SKM-1 (cell line): ENCODE measurements at regions not wholly inside any gene's neighbourhood (a gene's known extent, or its start where the extent isn't known, plus 50 kb on each side); places are given as distances from the start of the nearest gene placed in this dataset.
"Not testable (repeated sequence)": the region's sequence is repeated elsewhere in the genome, so short reads cannot be mapped to it uniquely, and the experiment has no call there.

Source experiments
- DNase-seq: peaks from one replicate; lab custom pipeline; 2025; ENCODE audit not compliant: unreplicated experiment; lab: John Stamatoyannopoulos, UW

- no peak for DNase-seq
These were observed 808.7 kb downstream of the XPNPEP1 start for GRCh38 chr10:109114579-109114978.

GRCh38 chr10:109106604-109107003 is 816.7 kb downstream of the XPNPEP1 start:
- DNase-seq: no peak

GRCh38 chr10:109105725-109106124 is 817.6 kb downstream of the XPNPEP1 start:
- no peak for DNase-seq

GRCh38 chr10:109104806-109105205 is 818.5 kb downstream of the XPNPEP1 start:
- no peak for DNase-seq

- no peak for DNase-seq
These were observed 820.0 kb downstream of the XPNPEP1 start for GRCh38 chr10:109103278-109103677.

- DNase-seq: no peak
These were observed 833.5 kb downstream of the XPNPEP1 start for GRCh38 chr10:109089779-109090178.

GRCh38 chr10:109071539-109071938 is 851.8 kb downstream of the XPNPEP1 start:
- DNase-seq: no peak

GRCh38 chr10:109070492-109070891 is 852.8 kb downstream of the XPNPEP1 start:
- no peak for DNase-seq

GRCh38 chr10:109067031-109067430 is 856.3 kb downstream of the XPNPEP1 start:
- no peak for DNase-seq

GRCh38 chr10:109065821-109066220 is 857.5 kb downstream of the XPNPEP1 start:
- DNase-seq: no peak

GRCh38 chr10:109062371-109062770 is 860.9 kb downstream of the XPNPEP1 start:
- DNase-seq: no peak

- no peak for DNase-seq
These were observed 868.1 kb downstream of the XPNPEP1 start for GRCh38 chr10:109055243-109055642.

- no peak for DNase-seq
These were observed 875.5 kb downstream of the XPNPEP1 start for GRCh38 chr10:109047856-109048255.

GRCh38 chr10:109046427-109046826 is 876.9 kb downstream of the XPNPEP1 start:
- DNase-seq: not testable (repeated sequence)

GRCh38 chr10:109040622-109041021 is 882.7 kb downstream of the XPNPEP1 start:
- DNase-seq: no peak

GRCh38 chr10:109037978-109038377 is 885.3 kb downstream of the XPNPEP1 start:
- no peak for DNase-seq

GRCh38 chr10:109030581-109031210 is 892.6 kb downstream of the XPNPEP1 start:
- DNase-seq: no peak

GRCh38 chr10:109029870-109030269 is 893.4 kb downstream of the XPNPEP1 start:
- no peak for DNase-seq

- no peak for DNase-seq
These were observed 895.7 kb downstream of the XPNPEP1 start for GRCh38 chr10:109027534-109028185.

- DNase-seq: no peak
These were observed 898.1 kb downstream of the XPNPEP1 start for GRCh38 chr10:109025172-109025571.

GRCh38 chr10:109022417-109023049 is 900.8 kb downstream of the XPNPEP1 start:
- no peak for DNase-seq

GRCh38 chr10:109019001-109019424 is 904.3 kb downstream of the XPNPEP1 start:
- DNase-seq: no peak
